SK-N-SH (cell line): ENCODE measurements at regions not wholly inside any gene's neighbourhood (a gene's known extent, or its start where the extent isn't known, plus 50 kb on each side); places are given as distances from the start of the nearest gene placed in this dataset.

Experiments used
- CTCF ChIA-PET: fragments of 300-600, 350-600 bp; formaldehyde crosslinking; extraction: SDS; loops from one replicate; lab custom pipeline; 2021; lab: Yijun Ruan, JAX
- POLR2A ChIA-PET: fragments of 350-600 bp; sonication (Branson Sonifier 250); formaldehyde crosslinking; extraction: SDS; loops from one replicate; lab custom pipeline; 2020; ENCODE audit warnings: antibody characterized with exemption, inconsistent platforms; lab: Yijun Ruan, JAX
- DNase-seq: peaks from one replicate; pipeline ENCODE4 v3.0.0; 2012
- H2AFZ ChIP-seq: fragments of 200-600 bp; sonication (generic); 2 replicates; pipeline ENCODE4 v1.8.1; 2016; ENCODE audit warnings: antibody characterized with exemption, mild to moderate bottlenecking, low read depth
- H3F3A ChIP-seq: fragments of 200-600 bp; sonication (generic); replicated peaks from 2 replicates; pipeline ENCODE3; 2016; ENCODE audit warnings: antibody characterized with exemption, mild to moderate bottlenecking; ENCODE audit not compliant: insufficient read depth
- H3K27ac ChIP-seq, 2 experiments: fragments of 200-500 bp in 1 of 2; fragments of 200-600 bp in 1 of 2; sonication (Bioruptor generic) in 1 of 2; sonication (generic), shearing (Covaris generic) in 1 of 2; 2 replicates each; pipeline versions ENCODE4 v1.5.1 to v1.6.1; 2014 to 2016; ENCODE audit warnings: low read depth in 2 of 2, inconsistent platforms in 1 of 2, low read length in 1 of 2, mild to moderate bottlenecking in 1 of 2, mixed read lengths in 1 of 2
- H3K27me3 ChIP-seq: fragments of 200-600 bp; sonication (generic), shearing (Covaris generic); 2 replicates; pipeline ENCODE4 v1.6.1; 2016; ENCODE audit warnings: mixed run types; ENCODE audit not compliant: insufficient read depth
- H3K36me3 ChIP-seq, 2 experiments: fragments of 200-500 bp in 1 of 2; fragments of 200-600 bp in 1 of 2; sonication (Bioruptor generic) in 1 of 2; sonication (generic) in 1 of 2; replicated peaks in 1 of 2; 2 replicates each; pipeline versions ENCODE3 to v1.5.1; 2014 to 2016; ENCODE audit warnings: low read length in 1 of 2, mild to moderate bottlenecking in 1 of 2; ENCODE audit not compliant: insufficient read depth in 2 of 2, control insufficient read depth in 1 of 2
- H3K4me1 ChIP-seq, 2 experiments: fragments of 200-500 bp in 1 of 2; fragments of 200-600 bp in 1 of 2; sonication (Bioruptor generic) in 1 of 2; sonication (generic), shearing (Covaris generic) in 1 of 2; 2 replicates each; pipeline versions ENCODE4 v1.5.1 to v1.6.1; 2014 to 2016; ENCODE audit warnings: low read depth in 1 of 2, low read length in 1 of 2, mixed run types in 1 of 2; ENCODE audit not compliant: insufficient read depth in 2 of 2, control insufficient read depth in 1 of 2
- H3K4me2 ChIP-seq: fragments of 200-600 bp; sonication (generic), shearing (Covaris generic); 2 replicates; pipeline ENCODE4 v1.6.1; 2017; ENCODE audit warnings: mixed run types
- H3K4me3 ChIP-seq, 2 experiments: fragments of 200-500 bp in 1 of 2; fragments of 200-600 bp in 1 of 2; sonication (Bioruptor generic) in 1 of 2; sonication (generic), shearing (Covaris generic) in 1 of 2; 2 replicates each; pipeline versions ENCODE4 v1.5.1 to v1.8.1; 2014 to 2016; ENCODE audit warnings: low read depth in 2 of 2, inconsistent platforms in 1 of 2, low read length in 1 of 2, mild to moderate bottlenecking in 1 of 2, mixed read lengths in 1 of 2, moderate library complexity in 1 of 2
- H3K79me2 ChIP-seq: fragments of 200-600 bp; sonication (generic); 2 replicates; pipeline ENCODE4 v1.8.1; 2017; ENCODE audit warnings: mild to moderate bottlenecking; ENCODE audit not compliant: insufficient read depth
- H3K9ac ChIP-seq: fragments of 200-600 bp; sonication (generic); 2 replicates; pipeline ENCODE4 v1.6.1; 2017; ENCODE audit warnings: mixed run types
- H3K9me2 ChIP-seq: fragments of 200-600 bp; sonication (generic); 2 replicates; pipeline ENCODE4 v1.6.1; 2017; ENCODE audit warnings: mixed run types
- H3K9me3 ChIP-seq: fragments of 200-600 bp; sonication (generic); 2 replicates; pipeline ENCODE4 v1.6.1; 2017; ENCODE audit warnings: mixed run types, mild to moderate bottlenecking, moderate library complexity
- H4K20me1 ChIP-seq: fragments of 200-600 bp; sonication (generic); 2 replicates; pipeline ENCODE4 v1.6.1; 2017; ENCODE audit warnings: mild to moderate bottlenecking, mixed run types; ENCODE audit not compliant: insufficient read depth
- FOSL2 ChIP-seq: IDR thresholded peaks from 2 replicates; pipeline ENCODE4 v1.4.0; 2012; ENCODE audit warnings: low read depth, mild to moderate bottlenecking, moderate library complexity, borderline replicate concordance
- GABPA ChIP-seq: IDR thresholded peaks from 2 replicates; pipeline ENCODE4 v1.4.0; 2012; ENCODE audit warnings: low read depth, mild to moderate bottlenecking
- NFIC ChIP-seq: IDR thresholded peaks from 2 replicates; pipeline ENCODE4 v1.4.0; 2012; ENCODE audit warnings: borderline replicate concordance
- RCOR1 ChIP-seq: fragments of 150-350 bp; IDR thresholded peaks from 2 replicates; pipeline ENCODE4 v1.6.1; 2017; ENCODE audit warnings: antibody characterized with exemption, low read length
- TAF1 ChIP-seq: IDR thresholded peaks from 2 replicates; pipeline ENCODE4 v1.6.1; 2012; ENCODE audit warnings: low read depth, mild to moderate bottlenecking, low read length, moderate library complexity, borderline replicate concordance
- TCF12 ChIP-seq: IDR thresholded peaks from 2 replicates; pipeline ENCODE4 v1.4.0; 2012
- YY1 ChIP-seq: IDR thresholded peaks from 2 replicates; pipeline ENCODE4 v1.4.0; 2012; ENCODE audit warnings: low read depth, mild to moderate bottlenecking
- WGBS: methylation state at CpG from one replicate; pipeline ENCODE4 v1.1.6; 2017; ENCODE audit warnings: low lambda C conversion rate; 5-methylcytosine and 5-hydroxymethylcytosine counted together
- TF ChIP-seq, protein P1 (sequence below): IDR thresholded peaks from 2 replicates; pipeline ENCODE4 v1.4.0; 2012; ENCODE audit warnings: low read depth
- TF ChIP-seq, protein P2 (sequence below): fragments of 200-600 bp; sonication (generic); IDR thresholded peaks from 2 replicates; pipeline ENCODE4 v1.6.1; 2017; ENCODE audit warnings: antibody characterized with exemption, mild to moderate bottlenecking, moderate library complexity

DNA sequence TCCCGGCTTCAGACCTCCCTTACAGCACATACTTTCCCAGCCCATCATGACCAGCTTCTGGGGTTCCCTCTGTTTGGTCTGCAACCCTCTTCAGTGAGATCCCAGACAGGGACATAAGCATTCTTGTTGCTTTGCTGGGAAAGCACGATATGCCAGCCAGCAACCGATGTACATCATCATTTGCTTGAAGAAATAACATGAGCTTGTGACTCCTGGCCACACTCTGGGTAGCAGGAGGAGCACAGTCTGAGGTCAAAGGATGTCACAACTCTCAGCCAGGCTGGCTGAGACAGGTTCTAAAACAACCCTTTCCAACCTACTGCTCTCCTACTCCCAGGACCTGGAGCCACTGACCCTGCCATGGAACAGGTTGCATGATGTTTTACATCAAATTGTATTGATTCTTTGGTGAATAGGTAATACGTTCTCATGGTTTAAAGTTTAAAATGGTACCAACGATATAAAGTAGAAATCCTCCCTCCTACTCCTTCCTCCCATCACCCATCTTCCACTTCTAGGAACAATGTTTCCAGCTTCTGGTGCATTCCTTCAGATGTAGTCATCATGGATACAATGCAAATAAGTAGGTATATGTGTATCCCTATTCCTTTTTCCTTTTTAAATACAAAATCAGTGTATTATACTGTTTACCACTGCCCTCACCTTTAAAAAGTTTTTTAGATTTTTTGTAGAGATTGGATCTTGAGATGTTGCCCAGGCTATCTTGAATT lies 190.3 kb downstream of the OPA1 start:
- Histone ChIP-seq H3K27me3 (peaks cover 15% of the 10 kb centered on the region; the same call in 1 of the 2 replicates), H3K27ac (no peak overlapping the region), H3K4me2 (no peak overlapping the region), H3K36me3 (no peaks in the 10 kb centered on the region), H3K9me3 (no peaks in the 10 kb centered on the region; the same call in 1 of the 2 replicates), H4K20me1 (no peaks in the 10 kb centered on the region), H3K79me2 (no peaks in the 10 kb centered on the region), H2AFZ (no peak overlapping the region), H3K4me3 (no peak overlapping the region), H3K9me2 (no peaks in the 10 kb centered on the region), H3K9ac (no peak overlapping the region), H3F3A (peaks cover 2% of the 10 kb centered on the region), H3K4me1 (peaks cover 24 to 34% of the 10 kb centered on the region in 2 experiments; a peak in 2 of 4 replicates)
- DNase-seq = no peak
- TF ChIP-seq FOSL2 (peak; percentile 18; the same call in 1 of the 2 replicates), TAF1 (no peak)
- ChIA-PET CTCF (interaction anchor here (1.3 to 13.1 kb wide), 3 partner anchors 354 to 550 kb away, joined by 4 to 246 read pairs (median 6); no protein-coding TSS in a partner anchor), POLR2A (no interaction called here)
- 76% methylated on average over 3 of the region's 5 CpGs for WGBS

DNA sequence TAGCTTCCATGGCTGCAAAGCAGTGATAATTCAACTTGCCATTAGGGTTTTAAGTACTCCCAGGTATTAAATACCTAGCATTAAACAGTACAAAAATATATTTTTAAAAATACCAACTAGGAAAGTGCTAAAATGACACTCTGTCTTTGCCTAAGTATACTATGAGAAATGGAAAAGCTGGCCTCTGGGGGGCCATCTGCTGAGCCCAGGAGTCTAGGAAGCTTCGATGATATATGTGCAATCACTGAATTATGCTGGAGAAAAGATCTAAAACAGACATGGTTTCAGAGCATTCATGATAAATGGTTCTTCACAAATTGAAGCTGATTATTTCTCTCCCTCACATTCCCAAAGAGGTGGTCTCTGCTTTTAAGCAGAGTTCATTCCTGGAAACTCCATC lies 191.8 kb downstream of the OPA1 start:
- no peaks in the 10 kb centered on the region for H3K36me3 ChIP-seq
- peaks cover 2% of the 10 kb centered on the region for H3F3A ChIP-seq
- H3K4me2 ChIP-seq = no peak overlapping the region
- no peaks in the 10 kb centered on the region for H3K9me2 ChIP-seq
- H2AFZ ChIP-seq = no peak overlapping the region
- H3K9me3 ChIP-seq = no peaks in the 10 kb centered on the region
- TF ChIP-seq, protein P1, sequence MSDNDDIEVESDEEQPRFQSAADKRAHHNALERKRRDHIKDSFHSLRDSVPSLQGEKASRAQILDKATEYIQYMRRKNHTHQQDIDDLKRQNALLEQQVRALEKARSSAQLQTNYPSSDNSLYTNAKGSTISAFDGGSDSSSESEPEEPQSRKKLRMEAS = no peak
- TF ChIP-seq RCOR1 = no peak
- no peak for TF ChIP-seq TAF1
- TF ChIP-seq YY1 = no peak
- TF ChIP-seq FOSL2 = no peak
- TF ChIP-seq GABPA = no peak
- TF ChIP-seq, protein P2, sequence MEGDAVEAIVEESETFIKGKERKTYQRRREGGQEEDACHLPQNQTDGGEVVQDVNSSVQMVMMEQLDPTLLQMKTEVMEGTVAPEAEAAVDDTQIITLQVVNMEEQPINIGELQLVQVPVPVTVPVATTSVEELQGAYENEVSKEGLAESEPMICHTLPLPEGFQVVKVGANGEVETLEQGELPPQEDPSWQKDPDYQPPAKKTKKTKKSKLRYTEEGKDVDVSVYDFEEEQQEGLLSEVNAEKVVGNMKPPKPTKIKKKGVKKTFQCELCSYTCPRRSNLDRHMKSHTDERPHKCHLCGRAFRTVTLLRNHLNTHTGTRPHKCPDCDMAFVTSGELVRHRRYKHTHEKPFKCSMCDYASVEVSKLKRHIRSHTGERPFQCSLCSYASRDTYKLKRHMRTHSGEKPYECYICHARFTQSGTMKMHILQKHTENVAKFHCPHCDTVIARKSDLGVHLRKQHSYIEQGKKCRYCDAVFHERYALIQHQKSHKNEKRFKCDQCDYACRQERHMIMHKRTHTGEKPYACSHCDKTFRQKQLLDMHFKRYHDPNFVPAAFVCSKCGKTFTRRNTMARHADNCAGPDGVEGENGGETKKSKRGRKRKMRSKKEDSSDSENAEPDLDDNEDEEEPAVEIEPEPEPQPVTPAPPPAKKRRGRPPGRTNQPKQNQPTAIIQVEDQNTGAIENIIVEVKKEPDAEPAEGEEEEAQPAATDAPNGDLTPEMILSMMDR = peak; percentile 8; the same call in 1 of the 2 replicates
- TF ChIP-seq NFIC = no peak
- TF ChIP-seq TCF12 = no peak
- H3K27ac ChIP-seq = no peak overlapping the region
- CTCF ChIA-PET = interaction anchor here (0.8 to 13.1 kb wide), 6 partner anchors 119 to 620 kb away, joined by 3 to 246 read pairs (median 4); partner anchors contain the start of gene HES1
- 82% methylated on average over 1 of the region's 1 CpG for WGBS
- POLR2A ChIA-PET = no interaction called here
- no peak for DNase-seq
- no peaks in the 10 kb centered on the region for H3K27me3 ChIP-seq
- H3K79me2 ChIP-seq = no peaks in the 10 kb centered on the region
- H3K4me1 ChIP-seq = peaks cover 29 to 37% of the 10 kb centered on the region in 2 experiments; a peak in 2 of 4 replicates
- H4K20me1 ChIP-seq = no peaks in the 10 kb centered on the region
- H3K9ac ChIP-seq = no peak overlapping the region
- H3K4me3 ChIP-seq = no peak overlapping the region
